ENCODE measurements at regions not wholly inside any gene's neighbourhood (a gene's known extent, or its start where the extent isn't known, plus 50 kb on each side); places are given as distances from the start of the nearest gene placed in this dataset.

- H3K4me3 ChIP-seq (ENCODE audit: low read depth, low read length): no peak overlapping the region
- H3K27me3 ChIP-seq: no peaks in the 10 kb centered on the region
- DNase-seq: no peak
These were observed 394.7 kb upstream of the ZNF804A start for GRCh38 chr2:184203661-184204060.

GRCh38 chr2:184205048-184205596 lies 393.2 kb upstream of the ZNF804A start:
- Histone ChIP-seq H3K27me3 (no peaks in the 10 kb centered on the region), H3K9me3 (no peaks in the 10 kb centered on the region)
- no peak for DNase-seq

More at GRCh38 chr2:184203661-184204060, 394.7 kb upstream of the ZNF804A start:
- Histone ChIP-seq H3K9me3 (no peaks in the 10 kb centered on the region), H3K36me3 (no peaks in the 10 kb centered on the region), H3K4me1 (no peaks in the 10 kb centered on the region)
- TF ChIP-seq CTCF (IDR thresholded peaks at IDR 0.05; ENCODE audit: low read depth, low read length): no peak

GRCh38 chr2:184206045-184206444 lies 392.3 kb upstream of the ZNF804A start:
- Histone ChIP-seq H3K9me3 (no peaks in the 10 kb centered on the region), H3K36me3 (no peaks in the 10 kb centered on the region), H3K4me3 (ENCODE audit: low read depth, low read length) (no peak overlapping the region), H3K4me1 (no peaks in the 10 kb centered on the region), H3K27me3 (no peaks in the 10 kb centered on the region)
- TF ChIP-seq CTCF (IDR thresholded peaks at IDR 0.05; ENCODE audit: low read depth, low read length): no peak
- DNase-seq: no peak

More at GRCh38 chr2:184205048-184205596, 393.2 kb upstream of the ZNF804A start:
- no peak for TF ChIP-seq CTCF (IDR thresholded peaks at IDR 0.05; ENCODE audit: low read depth, low read length)
- H3K36me3 ChIP-seq: no peaks in the 10 kb centered on the region
- no peaks in the 10 kb centered on the region for H3K4me1 ChIP-seq
- H3K4me3 ChIP-seq (ENCODE audit: low read depth, low read length): no peak overlapping the region

- H3K36me3 ChIP-seq: no peaks in the 10 kb centered on the region
- no peaks in the 10 kb centered on the region for H3K27me3 ChIP-seq
- no peaks in the 10 kb centered on the region for H3K4me1 ChIP-seq
- no peak for TF ChIP-seq CTCF (IDR thresholded peaks at IDR 0.05; ENCODE audit: low read depth, low read length)
- no peaks in the 10 kb centered on the region for H3K9me3 ChIP-seq
- DNase-seq: no peak
- H3K4me3 ChIP-seq (ENCODE audit: low read depth, low read length): no peak overlapping the region
These were observed 388.0 kb upstream of the ZNF804A start for GRCh38 chr2:184210329-184210728.

- DNase-seq: no peak
- TF ChIP-seq CTCF (IDR thresholded peaks at IDR 0.05; ENCODE audit: low read depth, low read length): no peak
- Histone ChIP-seq H3K4me3 (ENCODE audit: low read depth, low read length) (no peak overlapping the region), H3K4me1 (no peaks in the 10 kb centered on the region), H3K9me3 (no peaks in the 10 kb centered on the region), H3K27me3 (no peaks in the 10 kb centered on the region), H3K36me3 (no peaks in the 10 kb centered on the region)
These were observed 382.6 kb upstream of the ZNF804A start for GRCh38 chr2:184215745-184216144.

GRCh38 chr2:184256611-184257010 lies 341.7 kb upstream of the ZNF804A start:
- no peaks in the 10 kb centered on the region for H3K9me3 ChIP-seq
- H3K27me3 ChIP-seq: no peaks in the 10 kb centered on the region
- no peak for TF ChIP-seq CTCF (IDR thresholded peaks at IDR 0.05; ENCODE audit: low read depth, low read length)
- H3K36me3 ChIP-seq: no peaks in the 10 kb centered on the region
- DNase-seq: no peak
- H3K4me1 ChIP-seq: no peaks in the 10 kb centered on the region
- no peak overlapping the region for H3K4me3 ChIP-seq (ENCODE audit: low read depth, low read length)
